H1 (cell line): ENCODE measurements at regions not wholly inside any gene's neighbourhood (a gene's known extent, or its start where the extent isn't known, plus 50 kb on each side); places are given as distances from the start of the nearest gene placed in this dataset.

Source experiments
- CTCF ChIA-PET: fragments of 300-600 bp; sonication (Branson Sonifier 250); formaldehyde crosslinking; loops from one replicate; lab custom pipeline; 2021; ENCODE audit not compliant: partially characterized antibody; lab: Charles Lee
- POLR2A ChIA-PET: fragments of 300-600 bp; sonication (Branson Sonifier 250); formaldehyde crosslinking; loops from one replicate; lab custom pipeline; 2021; ENCODE audit warnings: inconsistent platforms; ENCODE audit not compliant: partially characterized antibody; lab: Charles Lee
- DNase-seq, 2 experiments: peaks; one replicate each; pipeline versions ENCODE4 v3.0.0 to v3.0.0-alpha.2; 2010 to 2022; ENCODE audit warnings: low spot score in 2 of 2, low read depth in 1 of 2, mixed read lengths in 1 of 2
- FAIRE-seq: peaks from 2 replicates; lab custom pipeline; 2011; peaks lifted over from hg19 to GRCh38; lab: Jason Lieb, UNC
- H2AFZ ChIP-seq: 2 replicates; pipeline ENCODE4 v1.8.1; 2012; ENCODE audit warnings: low read length, inconsistent platforms
- H2AK5ac ChIP-seq: 2 replicates; pipeline ENCODE4 v1.6.1; 2013; ENCODE audit warnings: low read depth, low read length
- H2BK120ac ChIP-seq: replicated peaks from 2 replicates; pipeline ENCODE3; 2013; ENCODE audit warnings: low read depth, low read length, inconsistent platforms
- H2BK12ac ChIP-seq: 2 replicates; pipeline ENCODE4 v1.6.1; 2013; ENCODE audit warnings: low read depth, low read length
- H2BK15ac ChIP-seq: 2 replicates; pipeline ENCODE4 v1.6.1; 2013; ENCODE audit warnings: low read length
- H2BK20ac ChIP-seq: 2 replicates; pipeline ENCODE4 v1.6.1; 2013; ENCODE audit warnings: low read length
- H2BK5ac ChIP-seq: 2 replicates; pipeline ENCODE4 v1.6.1; 2013; ENCODE audit warnings: low read depth, low read length
- H3K14ac ChIP-seq: 2 replicates; pipeline ENCODE4 v1.6.1; 2013; ENCODE audit warnings: inconsistent platforms; ENCODE audit not compliant: insufficient read length
- H3K18ac ChIP-seq: 2 replicates; pipeline ENCODE4 v1.6.1; 2013; ENCODE audit warnings: low read length; ENCODE audit errors: extremely low read depth
- H3K23ac ChIP-seq: 2 replicates; pipeline ENCODE4 v1.6.1; 2013; ENCODE audit warnings: inconsistent platforms; ENCODE audit not compliant: insufficient read length
- H3K23me2 ChIP-seq: 2 replicates; pipeline ENCODE4 v1.6.1; 2013; ENCODE audit warnings: low read depth, low read length
- H3K27ac ChIP-seq: 2 replicates; pipeline ENCODE4 v1.6.1; 2011; ENCODE audit warnings: low read depth, low read length, inconsistent platforms
- H3K27me3 ChIP-seq, 4 experiments: replicated peaks in 1 of 4; 1 replicate in 1 of 4; 2 replicates in 3 of 4; pipeline versions ENCODE4 v1.6.1 to v1.8.1; 2011 to 2013; ENCODE audit warnings: low read length in 3 of 4, mild to moderate bottlenecking in 3 of 4, inconsistent platforms in 2 of 4, mixed read lengths in 2 of 4, moderate library complexity in 1 of 4; ENCODE audit not compliant: control insufficient read depth in 3 of 4, insufficient read depth in 3 of 4; ENCODE audit errors: extremely low read depth in 1 of 4
- H3K36me3 ChIP-seq, 4 experiments: 2 replicates each; pipeline versions ENCODE4 v1.6.1 to v1.8.1; 2011 to 2013; ENCODE audit warnings: mild to moderate bottlenecking in 4 of 4, low read length in 3 of 4, moderate library complexity in 2 of 4, control low read depth in 1 of 4, inconsistent platforms in 1 of 4; ENCODE audit not compliant: insufficient read depth in 4 of 4, control insufficient read depth in 2 of 4
- H3K4ac ChIP-seq: replicated peaks from 2 replicates; pipeline ENCODE3; 2013; ENCODE audit warnings: low read length, low read depth, mixed read lengths, inconsistent platforms; ENCODE audit not compliant: insufficient read length
- H3K4me1 ChIP-seq, 4 experiments: replicated peaks in 1 of 4; 1 replicate in 1 of 4; 2 replicates in 3 of 4; pipeline versions ENCODE4 v1.6.1 to v1.8.1; 2011 to 2013; ENCODE audit warnings: low read length in 3 of 4, inconsistent platforms in 2 of 4, mixed read lengths in 1 of 4; ENCODE audit not compliant: insufficient read depth in 4 of 4, control insufficient read depth in 3 of 4
- H3K4me2 ChIP-seq, 2 experiments: 2 replicates each; pipeline versions ENCODE4 v1.6.1 to v1.8.1; 2011 to 2013; ENCODE audit warnings: low read depth in 2 of 2, low read length in 2 of 2, control low read depth in 1 of 2, inconsistent platforms in 1 of 2, mild to moderate bottlenecking in 1 of 2; ENCODE audit not compliant: insufficient read depth in 1 of 2
- H3K4me3 ChIP-seq, 4 experiments: fragments of 200-600, 300-600 bp in 1 of 4; sonication (generic), shearing (Covaris generic), sonication (Bioruptor Twin) in 1 of 4; 2 replicates each; pipeline versions ENCODE4 v1.5.1 to v1.8.1; 2011 to 2016; ENCODE audit warnings: low read length in 4 of 4, low read depth in 3 of 4, control low read depth in 2 of 4, inconsistent platforms in 2 of 4, mild to moderate bottlenecking in 2 of 4, mixed read lengths in 1 of 4, moderate library complexity in 1 of 4; ENCODE audit not compliant: insufficient read depth in 2 of 4; ENCODE audit errors: extremely low read depth in 1 of 4
- H3K56ac ChIP-seq: replicated peaks from 2 replicates; pipeline ENCODE3; 2013; ENCODE audit warnings: low read depth, mild to moderate bottlenecking, mixed read lengths, low read length, inconsistent platforms; ENCODE audit not compliant: insufficient read length
- H3K79me1 ChIP-seq: 2 replicates; pipeline ENCODE4 v1.6.1; 2013; ENCODE audit warnings: low read depth, low read length, control low read depth
- H3K79me2 ChIP-seq, 2 experiments: 2 replicates each; pipeline versions ENCODE4 v1.6.1 to v1.8.1; 2012 to 2013; ENCODE audit warnings: low read length in 2 of 2, mild to moderate bottlenecking in 2 of 2, inconsistent platforms in 1 of 2; ENCODE audit not compliant: insufficient read depth in 2 of 2, control insufficient read depth in 1 of 2
- H3K9ac ChIP-seq, 4 experiments: replicated peaks in 1 of 4; 1 replicate in 1 of 4; 2 replicates in 3 of 4; pipeline versions ENCODE4 v1.6.1 to v1.8.1; 2011 to 2013; ENCODE audit warnings: low read depth in 3 of 4, low read length in 3 of 4, control low read depth in 2 of 4, mild to moderate bottlenecking in 2 of 4, moderate library complexity in 2 of 4, inconsistent platforms in 1 of 4; ENCODE audit errors: extremely low read depth in 1 of 4
- H3K9me3 ChIP-seq, 2 experiments: 2 replicates each; pipeline versions ENCODE4 v1.6.1 to v1.8.1; 2012 to 2013; ENCODE audit warnings: mild to moderate bottlenecking in 2 of 2, moderate library complexity in 2 of 2, control low read depth in 1 of 2, inconsistent platforms in 1 of 2, low read depth in 1 of 2, low read length in 1 of 2, mixed read lengths in 1 of 2; ENCODE audit not compliant: insufficient read depth in 2 of 2
- H4K20me1 ChIP-seq, 2 experiments: replicated peaks in 1 of 2; 2 replicates each; pipeline versions ENCODE3 to v1.8.1; 2011 to 2013; ENCODE audit warnings: inconsistent platforms in 2 of 2, low read length in 2 of 2, mild to moderate bottlenecking in 1 of 2; ENCODE audit not compliant: insufficient read depth in 2 of 2, control insufficient read depth in 1 of 2
- H4K5ac ChIP-seq: 2 replicates; pipeline ENCODE4 v1.6.1; 2013; ENCODE audit warnings: low read length, low read depth, mixed read lengths, inconsistent platforms; ENCODE audit not compliant: insufficient read length
- H4K8ac ChIP-seq: 2 replicates; pipeline ENCODE4 v1.8.0; 2013; ENCODE audit warnings: mild to moderate bottlenecking, moderate library complexity, low read length, inconsistent platforms; ENCODE audit not compliant: insufficient read depth; ENCODE audit errors: extremely low read depth
- H4K91ac ChIP-seq: replicated peaks from 2 replicates; pipeline ENCODE3; 2013; ENCODE audit warnings: low read length, mixed read lengths, inconsistent platforms; ENCODE audit not compliant: insufficient read length
- CBX5 ChIP-seq: fragments of 300-800, 300-1000 bp; sonication (generic); IDR thresholded peaks from 2 replicates; pipeline ENCODE4 v1.7.1; 2016; ENCODE audit warnings: antibody characterized with exemption, low read length, low read depth
- CREB1 ChIP-seq: IDR thresholded peaks from 2 replicates; pipeline ENCODE4 v1.6.1; 2012; ENCODE audit warnings: inconsistent platforms
- GABPA ChIP-seq: IDR thresholded peaks from 2 replicates; pipeline ENCODE4 v1.6.1; 2011; ENCODE audit warnings: mild to moderate bottlenecking, low read length, moderate library complexity, borderline replicate concordance; ENCODE audit not compliant: insufficient read depth
- KDM1A ChIP-seq: fragments of 200-600, 300-600 bp; sonication (generic); IDR thresholded peaks from 2 replicates; pipeline ENCODE4 v1.7.1; 2016; ENCODE audit warnings: mild to moderate bottlenecking, low read length, borderline replicate concordance
- MAX ChIP-seq: IDR thresholded peaks from 2 replicates; pipeline ENCODE4 v1.6.1; 2012; ENCODE audit warnings: inconsistent platforms
- SIRT6 ChIP-seq: IDR thresholded peaks from one replicate; pipeline ENCODE4 v1.7.1; 2012; ENCODE audit warnings: low read length, inconsistent platforms
- SP2 ChIP-seq: IDR thresholded peaks from 2 replicates; pipeline ENCODE4 v1.6.1; 2012; ENCODE audit warnings: mild to moderate bottlenecking, low read length, inconsistent platforms
- WGBS, 2 experiments: shearing (Covaris generic) in 1 of 2; methylation state at CpG; one replicate each; pipeline versions ENCODE4 v1.1.6 to v1.1.7; 2013 to 2015; ENCODE audit warnings: low lambda C conversion rate in 2 of 2, mixed read lengths in 2 of 2, inconsistent platforms in 1 of 2, low coverage in 1 of 2, missing lambda C conversion rate in 1 of 2; ENCODE audit not compliant: insufficient replicate concordance in 2 of 2, insufficient coverage in 1 of 2, insufficient read length in 1 of 2; ENCODE audit errors: extremely low coverage in 1 of 2, missing lambda C conversion rate in 1 of 2; 5-methylcytosine and 5-hydroxymethylcytosine counted together

DNA sequence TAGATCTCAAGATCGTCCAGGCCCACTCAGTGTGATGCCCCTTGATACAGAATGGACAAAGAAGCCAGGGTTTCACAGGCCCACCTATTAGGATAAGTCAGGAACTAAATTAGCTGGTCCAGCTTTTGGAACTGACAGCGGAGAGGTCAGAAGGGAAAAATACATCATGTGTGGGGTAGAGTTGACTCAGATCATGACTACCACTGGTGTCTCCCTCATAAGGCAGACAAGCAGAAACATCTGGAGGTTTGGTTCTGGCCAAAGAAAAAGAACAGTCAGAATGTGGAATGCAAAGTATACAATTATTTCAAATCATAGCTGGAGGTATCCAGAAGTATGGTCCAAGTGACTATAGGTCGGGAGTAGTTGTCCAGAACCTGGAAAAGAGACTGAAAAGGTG lies 621.1 kb upstream of the CELF2 start:
- H3K4me2 ChIP-seq: no peak overlapping the region
- H2BK12ac ChIP-seq: no peak overlapping the region
- no peaks in the 10 kb centered on the region for H3K23me2 ChIP-seq
- no peak overlapping the region for H3K18ac ChIP-seq
- no peaks in the 10 kb centered on the region; a peak in 1 of 4 replicates for H3K9me3 ChIP-seq
- CTCF ChIA-PET: no interaction called here
- no peak overlapping the region for H4K5ac ChIP-seq
- H3K14ac ChIP-seq: no peak overlapping the region
- no peak overlapping the region for H3K4ac ChIP-seq
- TF ChIP-seq CREB1 (no peak), SP2 (no peak), SIRT6 (no peak), GABPA (no peak), MAX (no peak), KDM1A (no peak), CBX5 (no peak)
- H3K79me2 ChIP-seq: no peaks in the 10 kb centered on the region
- no peak overlapping the region for H2BK5ac ChIP-seq
- H2AK5ac ChIP-seq: no peak overlapping the region
- no peak overlapping the region for H4K8ac ChIP-seq
- no peak overlapping the region for H2AFZ ChIP-seq
- no peak overlapping the region for H3K9ac ChIP-seq
- H3K36me3 ChIP-seq: no peaks in the 10 kb centered on the region
- POLR2A ChIA-PET: no interaction called here
- H2BK20ac ChIP-seq: no peak overlapping the region
- 93% methylated on average over 3 of the region's 3 CpGs; no CpG with 5 or more reads in 1 of the 2 experiments for WGBS, 2 experiments
- no peak for DNase-seq
- H2BK120ac ChIP-seq: no peak overlapping the region
- no peak overlapping the region for H3K56ac ChIP-seq
- no peaks in the 10 kb centered on the region for H4K20me1 ChIP-seq
- FAIRE-seq: no peak
- H2BK15ac ChIP-seq: no peak overlapping the region
- no peak overlapping the region for H4K91ac ChIP-seq
- no peaks in the 10 kb centered on the region for H3K79me1 ChIP-seq
- no peaks in the 10 kb centered on the region for H3K27me3 ChIP-seq
- H3K4me3 ChIP-seq: no peak overlapping the region
- H3K27ac ChIP-seq: no peak overlapping the region
- H3K4me1 ChIP-seq: no peaks in the 10 kb centered on the region
- H3K23ac ChIP-seq: no peak overlapping the region
